ENCODE measurements at regions not wholly inside any gene's neighbourhood (a gene's known extent, or its start where the extent isn't known, plus 50 kb on each side); places are given as distances from the start of the nearest gene placed in this dataset.

- TF ChIP-seq CTCF (IDR thresholded peaks at IDR 0.05 in 4 of 5, conservative IDR thresholded peaks at IDR 0.05 in 1 of 5) (no peak), POLR2A (IDR thresholded peaks at IDR 0.05) (no peak)
Measured at GRCh38 chr1:43057567-43057966, 98.9 kb upstream of the SLC2A1 start.

Data from gastrocnemius medialis (tissue), 4 donors.